ENCODE measurements at regions not wholly inside any gene's neighbourhood (a gene's known extent, or its start where the extent isn't known, plus 50 kb on each side); places are given as distances from the start of the nearest gene placed in this dataset.

GRCh38 chr10:127619546-127620325 lies 70.6 kb downstream of the NPS start:
- FAIRE-seq (no peak), DNase-seq (ENCODE audit: low read depth, low spot score) (no peak), ATAC-seq (no peak)
- RAD21 ChIA-PET (ENCODE audit: unreplicated experiment), result no interaction called here
- Histone ChIP-seq H3K9me3 (replicated peaks; ENCODE audit: control insufficient read depth, insufficient read depth, low read length) (no peaks in the 10 kb centered on the region), H3K27ac (ENCODE audit: control insufficient read depth, insufficient read depth) (no peak overlapping the region), H2AFZ (ENCODE audit: control insufficient read depth, low read depth, low read length) (no peak overlapping the region), H3K36me3 (ENCODE audit: control insufficient read depth in 2 of 2, insufficient read depth in 2 of 2, low read length in 1 of 2) (no peaks in the 10 kb centered on the region), H3K9ac (ENCODE audit: control insufficient read depth, insufficient read depth, low read length) (no peak overlapping the region), H3K4me1 (ENCODE audit: control insufficient read depth, insufficient read depth, low read length) (no peaks in the 10 kb centered on the region), H3K4me3 (no peak overlapping the region), H3K79me2 (ENCODE audit: control insufficient read depth, insufficient read depth, low read length) (no peaks in the 10 kb centered on the region), H3K27me3 (replicated peaks in 1 of 2; ENCODE audit: control insufficient read depth in 2 of 2, insufficient read depth in 2 of 2, low read length in 1 of 2) (no peaks in the 10 kb centered on the region), H4K20me1 (ENCODE audit: control insufficient read depth, insufficient read depth) (no peaks in the 10 kb centered on the region), H3K4me2 (ENCODE audit: control insufficient read depth, insufficient read depth) (no peak overlapping the region)
- 1% methylated on average over 5 of the region's 5 CpGs for WGBS (ENCODE audit: insufficient coverage, insufficient replicate concordance, low lambda C conversion rate, missing lambda C conversion rate)
- no peak for TF ChIP-seq TCF7 (IDR thresholded peaks at IDR 0.05; ENCODE audit: borderline replicate concordance)
- no peak for TF ChIP-seq SMAD5 (IDR thresholded peaks at IDR 0.05; ENCODE audit: low read depth)
- TF ChIP-seq ZBTB11 (CRISPR knock-in tag; IDR thresholded peaks at IDR 0.05), result no peak
- TF ChIP-seq SIN3A (IDR thresholded peaks at IDR 0.05; ENCODE audit: low read depth, low read length), result no peak
- TF ChIP-seq JUND (IDR thresholded peaks at IDR 0.05; ENCODE audit: low read depth, low read length), result no peak
- TF ChIP-seq ZBTB40 (IDR thresholded peaks at IDR 0.05; ENCODE audit: borderline replicate concordance), result no peak
- no peak for TF ChIP-seq FOXM1 (IDR thresholded peaks at IDR 0.05; ENCODE audit: low read depth, low read length)
- TF ChIP-seq STAT3 (IDR thresholded peaks at IDR 0.05; ENCODE audit: low read depth, low read length), result no peak
- TF ChIP-seq POLR2A (IDR thresholded peaks at IDR 0.05; ENCODE audit: low read depth, low read length), result no peak
- TF ChIP-seq ZNF217 (IDR thresholded peaks at IDR 0.05), result no peak
- no peak for TF ChIP-seq BMI1 (IDR thresholded peaks at IDR 0.05; ENCODE audit: borderline replicate concordance)
- TF ChIP-seq TCF3 (IDR thresholded peaks at IDR 0.05; ENCODE audit: borderline replicate concordance, insufficient read depth, low read depth, low read length), result no peak
- no peak for TF ChIP-seq PML (IDR thresholded peaks at IDR 0.05; ENCODE audit: low read length)
- TF ChIP-seq HDAC2 (IDR thresholded peaks at IDR 0.05), result no peak
- TF ChIP-seq EP300 (IDR thresholded peaks at IDR 0.05; ENCODE audit: borderline replicate concordance in 1 of 2, control insufficient read depth in 1 of 2, low read depth in 2 of 2, low read length in 2 of 2), result no peak
- TF ChIP-seq STAT1 (conservative IDR thresholded peaks at IDR 0.05), result no peak
- no peak for TF ChIP-seq ZZZ3 (IDR thresholded peaks at IDR 0.05; ENCODE audit: control insufficient read depth, insufficient read length, low read depth)
- no peak for TF ChIP-seq SRF (IDR thresholded peaks at IDR 0.05; ENCODE audit: low read depth in 2 of 2, low read length in 2 of 2)
- SMC1A ChIA-PET (ENCODE audit: uncharacterized antibody, unreplicated experiment), result no interaction called here
- POLR2A ChIA-PET, result no interaction called here
- CTCF ChIA-PET, result no interaction called here
- intact Hi-C loops (cut with micrococcal nuclease; ENCODE audit: unreplicated experiment) (no loop called here), in situ Hi-C loops (cut with MboI) (no loop called here)
- BruUV-seq (replicated peaks), result no TSS peak
